ENCODE measurements at regions not wholly inside any gene's neighbourhood (a gene's known extent, or its start where the extent isn't known, plus 50 kb on each side); places are given as distances from the start of the nearest gene placed in this dataset.
A peak's percentile ranks its signal among the peaks of the same experiment; 100 is the strongest.

- Mint-ChIP-seq H3K4me3 (no peak overlapping the region), H3K4me1 (peaks cover 3% of the 10 kb centered on the region), H3K9me3 (peaks cover 29% of the 10 kb centered on the region), H3K36me3 (ENCODE audit: low read depth) (peaks cover 6% of the 10 kb centered on the region), H3K27me3 (no peaks in the 10 kb centered on the region), H3K27ac (no peak overlapping the region)
- intact Hi-C loops (cut with micrococcal nuclease): no loop called here
- DNase-seq: no peak
Measured at GRCh38 chr2:105989070-105989469, 205.0 kb downstream of the UXS1 start.

- DNase-seq: no peak
- Mint-ChIP-seq H3K27ac (no peak overlapping the region), H3K27me3 (no peaks in the 10 kb centered on the region), H3K4me1 (peaks cover 7% of the 10 kb centered on the region), H3K9me3 (peaks cover 5% of the 10 kb centered on the region), H3K4me3 (no peak overlapping the region), H3K36me3 (ENCODE audit: low read depth) (no peaks in the 10 kb centered on the region)
- intact Hi-C loops (cut with micrococcal nuclease): no loop called here
Measured at GRCh38 chr2:105977807-105978206, 216.3 kb downstream of the UXS1 start.

- no peak overlapping the region for H3K4me3 Mint-ChIP-seq
- no peak for DNase-seq
- intact Hi-C loops (cut with micrococcal nuclease): no loop called here
- H3K27me3 Mint-ChIP-seq: no peaks in the 10 kb centered on the region
- H3K4me1 Mint-ChIP-seq: peaks cover 7% of the 10 kb centered on the region
- no peak overlapping the region for H3K27ac Mint-ChIP-seq
- peaks cover 5% of the 10 kb centered on the region for H3K9me3 Mint-ChIP-seq
- H3K36me3 Mint-ChIP-seq (ENCODE audit: low read depth): no peaks in the 10 kb centered on the region
Measured at GRCh38 chr2:105977212-105977611, 216.9 kb downstream of the UXS1 start.

- no peak overlapping the region for H3K27ac Mint-ChIP-seq
- H3K4me3 Mint-ChIP-seq: no peak overlapping the region
- H3K36me3 Mint-ChIP-seq (ENCODE audit: low read depth): no peaks in the 10 kb centered on the region
- H3K27me3 Mint-ChIP-seq: no peaks in the 10 kb centered on the region
- peaks cover 7% of the 10 kb centered on the region for H3K4me1 Mint-ChIP-seq
- intact Hi-C loops (cut with micrococcal nuclease): no loop called here
- H3K9me3 Mint-ChIP-seq: peaks cover 2% of the 10 kb centered on the region
- no peak for DNase-seq
Measured at GRCh38 chr2:105974812-105975211, 219.3 kb downstream of the UXS1 start.

GRCh38 chr2:105972927-105973326, 221.2 kb downstream of the UXS1 start:
- no peak for DNase-seq
- no peak overlapping the region for H3K27ac Mint-ChIP-seq
- peaks cover 7% of the 10 kb centered on the region for H3K4me1 Mint-ChIP-seq
- no peak overlapping the region for H3K4me3 Mint-ChIP-seq
- peaks cover 2% of the 10 kb centered on the region for H3K9me3 Mint-ChIP-seq
- intact Hi-C loops (cut with micrococcal nuclease): no loop called here
- no peaks in the 10 kb centered on the region for H3K27me3 Mint-ChIP-seq
- H3K36me3 Mint-ChIP-seq (ENCODE audit: low read depth): no peaks in the 10 kb centered on the region

- Mint-ChIP-seq H3K4me3 (no peak overlapping the region), H3K4me1 (peaks cover 7% of the 10 kb centered on the region), H3K27ac (no peak overlapping the region), H3K36me3 (ENCODE audit: low read depth) (no peaks in the 10 kb centered on the region), H3K27me3 (no peaks in the 10 kb centered on the region), H3K9me3 (no peaks in the 10 kb centered on the region)
- intact Hi-C loops (cut with micrococcal nuclease): no loop called here
- no peak for DNase-seq
Measured at GRCh38 chr2:105972246-105972645, 221.9 kb downstream of the UXS1 start.

- peak; percentile 62 for DNase-seq
- Mint-ChIP-seq H3K4me3 (no peak overlapping the region), H3K9me3 (no peaks in the 10 kb centered on the region), H3K27ac (no peak overlapping the region), H3K27me3 (no peaks in the 10 kb centered on the region), H3K4me1 (peaks cover 3% of the 10 kb centered on the region), H3K36me3 (ENCODE audit: low read depth) (no peaks in the 10 kb centered on the region)
- intact Hi-C loops (cut with micrococcal nuclease): loop anchor here (2.0 kb wide), 1 partner anchor 393 kb away; no protein-coding TSS in a partner anchor
Measured at GRCh38 chr2:105969552-105969951, 224.5 kb downstream of the UXS1 start.

- Mint-ChIP-seq H3K4me1 (no peaks in the 10 kb centered on the region), H3K27me3 (peaks cover 7% of the 10 kb centered on the region), H3K9me3 (no peaks in the 10 kb centered on the region), H3K36me3 (ENCODE audit: low read depth) (no peaks in the 10 kb centered on the region), H3K4me3 (no peak overlapping the region), H3K27ac (no peak overlapping the region)
- DNase-seq: no peak
- intact Hi-C loops (cut with micrococcal nuclease): no loop called here
Measured at GRCh38 chr2:105962221-105962620, 217.5 kb downstream of the NCK2 start.

- H3K9me3 Mint-ChIP-seq: no peaks in the 10 kb centered on the region
- intact Hi-C loops (cut with micrococcal nuclease): no loop called here
- no peaks in the 10 kb centered on the region for H3K36me3 Mint-ChIP-seq (ENCODE audit: low read depth)
- no peak overlapping the region for H3K27ac Mint-ChIP-seq
- H3K27me3 Mint-ChIP-seq: peaks cover 7% of the 10 kb centered on the region
- H3K4me3 Mint-ChIP-seq: no peak overlapping the region
- no peak for DNase-seq
- no peaks in the 10 kb centered on the region for H3K4me1 Mint-ChIP-seq
Measured at GRCh38 chr2:105961599-105962146, 217.0 kb downstream of the NCK2 start.

GRCh38 chr2:105959357-105959756, 214.6 kb downstream of the NCK2 start:
- H3K9me3 Mint-ChIP-seq: no peaks in the 10 kb centered on the region
- intact Hi-C loops (cut with micrococcal nuclease): no loop called here
- no peaks in the 10 kb centered on the region for H3K36me3 Mint-ChIP-seq (ENCODE audit: low read depth)
- H3K4me3 Mint-ChIP-seq: no peak overlapping the region
- no peak overlapping the region for H3K27ac Mint-ChIP-seq
- peaks cover 7% of the 10 kb centered on the region for H3K27me3 Mint-ChIP-seq
- DNase-seq: no peak
- peaks cover 6% of the 10 kb centered on the region for H3K4me1 Mint-ChIP-seq

- intact Hi-C loops (cut with micrococcal nuclease): loop anchor here (5.0 kb wide), 1 partner anchor 83 kb away; no protein-coding TSS in a partner anchor
- Mint-ChIP-seq H3K36me3 (ENCODE audit: low read depth) (no peaks in the 10 kb centered on the region), H3K4me1 (peaks cover 23% of the 10 kb centered on the region), H3K4me3 (no peak overlapping the region), H3K27me3 (peaks cover 4% of the 10 kb centered on the region), H3K9me3 (no peaks in the 10 kb centered on the region), H3K27ac (no peak overlapping the region)
- DNase-seq: no peak
Measured at GRCh38 chr2:105954891-105955290, 210.2 kb downstream of the NCK2 start.

- no peaks in the 10 kb centered on the region for H3K9me3 Mint-ChIP-seq
- H3K27ac Mint-ChIP-seq: no peak overlapping the region
- peaks cover 24% of the 10 kb centered on the region for H3K4me1 Mint-ChIP-seq
- intact Hi-C loops (cut with micrococcal nuclease): loop anchor here (5.0 kb wide), 1 partner anchor 82 kb away; no protein-coding TSS in a partner anchor
- H3K36me3 Mint-ChIP-seq (ENCODE audit: low read depth): no peaks in the 10 kb centered on the region
- H3K27me3 Mint-ChIP-seq: peaks cover 4% of the 10 kb centered on the region
- DNase-seq: no peak
- H3K4me3 Mint-ChIP-seq: no peak overlapping the region
Measured at GRCh38 chr2:105953942-105954341, 209.2 kb downstream of the NCK2 start.

- Mint-ChIP-seq H3K27ac (no peak overlapping the region), H3K27me3 (no peaks in the 10 kb centered on the region), H3K36me3 (ENCODE audit: low read depth) (no peaks in the 10 kb centered on the region), H3K4me3 (no peak overlapping the region), H3K4me1 (peaks cover 24% of the 10 kb centered on the region), H3K9me3 (no peaks in the 10 kb centered on the region)
- DNase-seq: no peak
- intact Hi-C loops (cut with micrococcal nuclease): loop anchor here (5.0 kb wide), 1 partner anchor 80 kb away; no protein-coding TSS in a partner anchor
Measured at GRCh38 chr2:105952131-105952530, 207.4 kb downstream of the NCK2 start.

GRCh38 chr2:105951384-105951694, 206.6 kb downstream of the NCK2 start:
- no peaks in the 10 kb centered on the region for H3K36me3 Mint-ChIP-seq (ENCODE audit: low read depth)
- H3K4me1 Mint-ChIP-seq: peaks cover 24% of the 10 kb centered on the region
- no peak for DNase-seq
- H3K4me3 Mint-ChIP-seq: no peak overlapping the region
- intact Hi-C loops (cut with micrococcal nuclease): loop anchor here (5.0 kb wide), 1 partner anchor 79 kb away; no protein-coding TSS in a partner anchor
- peaks cover 3% of the 10 kb centered on the region for H3K27me3 Mint-ChIP-seq
- H3K27ac Mint-ChIP-seq: peak overlapping the region; percentile 57
- H3K9me3 Mint-ChIP-seq: no peaks in the 10 kb centered on the region
